SKM-1 treated with dmso at 0.1 percent for 144 hours (cell line): ENCODE measurements at regions not wholly inside any gene's neighbourhood (a gene's known extent, or its start where the extent isn't known, plus 50 kb on each side); places are given as distances from the start of the nearest gene placed in this dataset.

ENCODE experiments used
- DNase-seq: peaks from one replicate; lab custom pipeline; 2025; ENCODE audit not compliant: unreplicated experiment; lab: John Stamatoyannopoulos, UW

GRCh38 chr4:20580907-20581306 lies 119.4 kb upstream of the PACRGL start:
- DNase-seq = no peak

- DNase-seq = no peak
Measured at GRCh38 chr4:20589436-20589835, 110.8 kb upstream of the PACRGL start.

GRCh38 chr4:20590849-20591248 lies 109.4 kb upstream of the PACRGL start:
- DNase-seq = no peak

- no peak for DNase-seq
Measured at GRCh38 chr4:20591571-20591970, 108.7 kb upstream of the PACRGL start.

GRCh38 chr4:20592013-20592412 lies 108.2 kb upstream of the PACRGL start:
- no peak for DNase-seq

GRCh38 chr4:20592663-20593062 lies 107.6 kb upstream of the PACRGL start:
- DNase-seq = no peak

- DNase-seq = no peak
Measured at GRCh38 chr4:20598626-20599025, 101.6 kb upstream of the PACRGL start.

GRCh38 chr4:20603671-20604313 lies 96.5 kb upstream of the PACRGL start:
- no peak for DNase-seq

GRCh38 chr4:20612313-20612712 lies 87.9 kb upstream of the PACRGL start:
- DNase-seq = no peak

GRCh38 chr4:20614816-20615215 lies 85.4 kb upstream of the PACRGL start:
- no peak for DNase-seq

GRCh38 chr4:20615486-20616260 lies 84.6 kb upstream of the PACRGL start:
- DNase-seq = no peak

GRCh38 chr4:20616313-20616712 lies 83.9 kb upstream of the PACRGL start:
- no peak for DNase-seq

- no peak for DNase-seq
Measured at GRCh38 chr4:20616848-20617247, 83.4 kb upstream of the PACRGL start.

- no peak for DNase-seq
Measured at GRCh38 chr4:20617678-20618396, 82.4 kb upstream of the PACRGL start.

GRCh38 chr4:20618731-20619130 lies 81.5 kb upstream of the PACRGL start:
- DNase-seq = no peak

GRCh38 chr4:20621476-20621875 lies 78.8 kb upstream of the PACRGL start:
- no peak for DNase-seq

- DNase-seq = no peak
Measured at GRCh38 chr4:20622701-20623100, 77.6 kb upstream of the PACRGL start.

GRCh38 chr4:20623939-20624338 lies 76.3 kb upstream of the PACRGL start:
- DNase-seq = peak; percentile 44

- no peak for DNase-seq
Measured at GRCh38 chr4:20624793-20625374, 75.4 kb upstream of the PACRGL start.

GRCh38 chr4:20625426-20625825 lies 74.8 kb upstream of the PACRGL start:
- peak; percentile 61 for DNase-seq

GRCh38 chr4:20626326-20627005 lies 73.8 kb upstream of the PACRGL start:
- DNase-seq = no peak
